GM21447 (cell line): ENCODE measurements at regions not wholly inside any gene's neighbourhood (a gene's known extent, or its start where the extent isn't known, plus 50 kb on each side); places are given as distances from the start of the nearest gene placed in this dataset.
"Not testable (repeated sequence)": the region's sequence is repeated elsewhere in the genome, so short reads cannot be mapped to it uniquely, and the experiment has no call there.

Experiments used
- ATAC-seq: cut with Tn5 transposase; IDR thresholded peaks from one replicate; pipeline ENCODE4 v1.9.1; 2021; ENCODE audit not compliant: unreplicated experiment

DNA sequence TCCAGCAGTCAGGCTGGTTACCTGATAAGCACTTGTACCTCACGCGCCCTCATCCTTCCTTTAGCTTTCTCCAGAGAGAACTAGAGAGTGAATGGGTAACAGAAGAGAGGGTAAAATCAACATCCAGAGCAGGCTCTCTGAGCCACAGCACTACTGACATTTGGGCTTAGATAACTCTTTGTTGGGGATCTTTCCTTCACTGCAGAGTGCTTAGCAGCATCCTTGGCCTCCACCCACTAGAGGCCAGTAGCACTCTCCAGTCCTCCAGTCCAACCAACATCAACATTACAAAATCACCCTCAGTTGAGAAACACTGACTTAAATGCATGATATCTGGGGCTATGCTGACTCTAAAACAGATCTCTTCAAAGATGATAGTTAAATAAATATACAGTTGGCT lies 220.7 kb downstream of the TACR3 start:
- no peak for ATAC-seq

DNA sequence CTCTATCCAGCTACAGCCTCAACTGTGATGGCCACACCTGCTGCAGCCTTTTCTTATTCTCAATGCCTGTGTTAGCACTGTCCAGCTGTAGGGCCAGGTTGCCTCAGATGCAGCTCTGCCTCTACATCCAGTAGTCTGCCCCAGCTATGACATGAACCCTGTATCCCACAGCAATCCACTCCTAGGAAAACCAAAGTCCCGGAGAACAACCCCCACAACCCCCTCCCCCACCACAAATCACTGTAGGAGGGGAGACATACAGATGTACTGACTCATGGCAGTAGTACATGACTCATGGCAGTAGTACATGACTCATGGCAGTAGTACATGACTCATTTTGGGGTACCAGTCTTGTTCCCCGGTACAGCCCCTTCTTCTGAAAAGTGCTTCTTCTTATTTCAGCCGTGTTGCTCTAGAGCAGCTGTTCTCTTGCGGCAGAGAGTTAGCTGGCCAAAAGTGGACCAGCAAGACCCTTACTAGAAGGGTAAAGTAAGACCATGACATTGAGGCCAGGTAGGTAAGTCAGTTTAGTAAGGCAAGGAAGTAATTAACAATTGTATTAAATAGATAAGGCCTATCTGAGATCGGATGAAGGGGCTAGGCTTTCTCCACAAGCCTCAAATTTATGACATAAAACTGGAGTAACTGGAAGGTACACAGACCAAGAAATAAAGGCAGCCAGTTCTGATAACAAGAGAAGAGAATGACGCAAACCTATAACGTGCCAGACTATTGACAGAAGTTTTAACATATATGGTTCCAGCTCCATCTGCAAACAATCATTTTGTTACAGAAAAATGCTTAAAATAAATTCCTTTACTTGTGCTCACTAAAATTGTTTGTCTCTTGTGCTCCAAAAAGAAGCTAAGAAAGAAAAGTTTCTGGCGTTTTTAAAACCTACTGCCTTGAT lies 221.4 kb downstream of the TACR3 start:
- peak; percentile 89 for ATAC-seq

DNA sequence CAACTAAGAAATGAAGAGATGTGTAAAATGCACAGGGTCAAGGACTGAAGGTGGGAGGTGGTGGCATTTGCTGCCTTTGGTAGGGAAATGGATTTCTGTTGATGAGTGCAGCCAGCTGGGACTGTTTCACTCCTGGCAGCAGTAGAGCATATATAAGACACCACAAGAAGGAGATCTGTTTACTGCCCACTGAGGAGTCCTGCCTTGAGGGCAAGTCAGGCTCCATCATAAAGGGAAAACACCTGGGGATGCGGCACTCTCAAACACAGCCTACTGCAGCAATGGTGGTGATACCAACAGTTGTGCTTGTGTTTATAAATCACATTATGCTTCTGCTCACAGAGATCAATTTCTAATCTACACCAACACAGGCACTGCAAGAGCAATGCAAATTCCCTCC lies 222.1 kb downstream of the TACR3 start:
- peak; percentile 57 for ATAC-seq

DNA sequence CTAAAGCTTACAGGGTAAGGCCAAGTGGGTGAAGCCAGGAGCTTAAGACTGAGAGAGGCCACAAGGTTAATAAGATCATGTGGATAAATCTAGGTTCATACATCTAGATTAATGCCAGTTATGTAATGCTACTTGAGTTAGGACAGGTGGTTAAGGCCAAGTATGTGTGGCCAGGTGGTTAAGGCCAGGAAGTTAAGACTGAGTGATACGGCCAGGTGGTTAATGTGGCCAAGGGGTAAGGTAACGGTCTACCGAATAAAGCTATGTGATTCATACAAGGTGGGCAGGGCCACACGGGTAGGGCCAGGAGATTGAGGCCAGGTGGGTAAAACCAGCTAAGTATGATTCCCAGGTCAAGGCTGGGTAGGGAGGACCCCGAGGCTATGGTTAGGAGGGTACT lies 223.0 kb downstream of the TACR3 start:
- no peak for ATAC-seq

DNA sequence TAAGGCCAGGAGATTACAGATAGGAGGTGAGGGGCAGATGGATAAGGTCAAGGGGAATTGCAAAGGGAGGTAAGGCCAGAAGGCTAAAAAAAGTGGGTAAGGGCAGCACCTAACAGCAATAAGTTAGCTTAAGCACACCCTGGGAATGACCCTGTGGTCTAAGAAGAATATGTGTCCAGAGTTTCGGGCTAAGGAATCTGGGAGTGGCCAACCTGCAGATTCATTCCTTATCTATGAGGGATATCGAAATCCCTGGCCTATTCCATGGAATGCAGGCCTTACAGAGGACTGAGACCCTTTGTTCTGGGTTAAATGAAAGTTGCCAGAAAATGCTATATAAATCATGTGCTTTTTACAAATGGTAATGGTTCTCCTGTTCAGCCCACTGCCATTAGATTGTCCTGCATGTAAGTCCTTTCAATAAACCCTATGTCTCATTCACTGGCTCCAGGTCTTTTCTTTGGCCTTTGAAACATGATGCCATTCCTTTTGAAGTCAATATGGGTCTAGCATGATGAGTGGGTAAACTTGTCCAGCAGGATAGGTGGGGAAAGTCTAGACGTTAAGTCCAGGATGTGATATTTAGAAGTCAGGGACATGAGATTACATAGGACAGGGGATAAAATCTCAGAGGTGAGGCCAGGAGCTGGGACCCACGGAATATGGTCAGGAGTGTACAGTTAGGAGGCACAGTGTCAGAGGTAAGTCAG lies 226.2 kb downstream of the TACR3 start:
- no peak for ATAC-seq

DNA sequence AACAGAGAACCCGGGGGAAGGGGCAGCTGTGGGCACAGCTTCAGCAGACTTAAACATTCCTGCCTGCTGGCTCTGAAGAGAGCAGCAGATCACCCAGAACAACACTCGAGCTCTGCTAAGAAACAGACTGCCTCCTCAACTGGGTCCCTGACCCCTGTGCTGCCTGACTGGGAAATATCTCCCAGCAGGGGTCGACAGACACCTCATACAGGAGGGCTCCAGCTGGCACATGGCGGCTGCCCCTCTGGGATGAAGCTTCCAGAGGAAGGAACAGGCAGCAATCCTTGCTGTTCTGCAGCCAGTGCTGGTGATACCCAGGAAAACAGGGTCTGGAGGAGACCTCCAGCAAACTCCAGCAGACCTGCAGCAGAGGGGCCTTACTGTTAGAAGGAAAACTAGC lies 234.5 kb downstream of the TACR3 start:
- ATAC-seq: not testable (repeated sequence)

DNA sequence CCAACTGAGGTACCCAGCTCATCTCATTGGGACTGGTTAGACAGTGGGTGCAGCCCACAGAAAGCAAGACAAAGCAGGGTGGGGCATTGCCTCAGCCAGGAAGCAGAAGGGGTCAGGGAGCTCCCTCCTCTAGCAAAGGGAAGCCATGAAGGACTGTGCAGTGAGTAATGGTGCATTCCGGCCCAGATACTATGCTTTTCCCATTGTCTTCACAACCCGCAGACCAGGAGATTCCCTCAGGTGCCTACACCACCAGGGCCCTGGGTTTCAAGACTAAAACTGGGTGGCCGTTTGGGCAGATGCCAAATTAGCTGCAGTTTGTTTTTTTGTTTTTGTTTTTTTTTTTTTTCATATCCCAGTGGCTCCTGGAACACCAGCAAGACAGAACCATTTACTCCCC lies 235.3 kb downstream of the TACR3 start:
- ATAC-seq: no peak

DNA sequence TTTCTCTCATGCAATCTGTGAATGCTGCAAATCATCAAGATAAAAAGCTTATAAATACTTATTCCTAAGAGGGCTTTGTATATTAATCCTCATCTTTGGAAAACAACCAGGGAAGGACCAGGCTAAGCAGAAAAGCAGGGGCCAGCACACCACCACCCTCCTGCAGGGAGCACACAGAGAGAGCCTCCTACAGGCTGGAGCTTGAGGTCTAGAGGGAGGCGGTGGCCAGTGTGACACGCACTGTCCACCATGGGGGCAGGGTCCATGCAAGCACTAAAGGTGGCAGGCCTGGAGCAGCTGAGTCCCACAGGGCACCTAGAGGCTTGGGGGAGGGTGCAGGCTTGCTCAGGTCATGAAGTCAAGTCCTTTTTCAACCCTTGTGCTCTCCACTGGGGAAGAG lies 236.9 kb downstream of the TACR3 start:
- no peak for ATAC-seq

DNA sequence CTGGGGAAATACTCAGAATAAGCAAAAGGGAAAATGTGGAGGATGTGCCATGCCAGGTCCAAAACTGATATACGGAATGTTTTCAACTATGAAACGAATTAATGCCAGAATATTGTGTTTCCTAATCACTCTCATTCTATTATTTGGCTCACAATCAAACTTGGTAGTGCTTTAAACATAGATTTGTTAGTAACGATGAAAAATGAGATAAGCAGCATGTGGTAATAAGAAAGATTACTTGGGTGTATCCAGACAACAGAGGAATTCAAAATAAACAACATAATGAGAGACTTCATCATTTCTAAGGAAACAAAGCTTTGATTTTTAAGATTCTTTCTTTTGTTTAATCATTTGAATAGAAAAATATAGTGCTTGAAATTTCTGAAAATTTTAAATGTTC lies 237.3 kb downstream of the TACR3 start:
- ATAC-seq: no peak

DNA sequence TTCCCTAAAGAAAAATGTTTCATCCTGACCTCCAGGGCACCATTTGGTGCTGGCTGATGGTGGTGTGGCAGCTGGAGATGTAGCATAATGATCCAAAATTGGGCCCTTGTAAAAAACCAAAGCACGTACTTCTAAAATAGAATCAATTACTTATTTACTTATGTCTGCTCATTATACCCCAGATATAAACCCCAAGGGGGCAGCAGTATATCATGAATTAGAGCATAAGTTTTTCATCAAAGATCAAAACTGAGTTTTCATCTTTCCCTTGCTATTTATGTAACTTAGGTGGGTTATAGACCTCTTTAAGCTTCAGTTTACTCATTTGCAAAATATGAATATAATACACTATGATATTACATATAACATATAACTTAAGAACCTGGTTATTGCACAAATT lies 241.1 kb downstream of the TACR3 start:
- no peak for ATAC-seq

DNA sequence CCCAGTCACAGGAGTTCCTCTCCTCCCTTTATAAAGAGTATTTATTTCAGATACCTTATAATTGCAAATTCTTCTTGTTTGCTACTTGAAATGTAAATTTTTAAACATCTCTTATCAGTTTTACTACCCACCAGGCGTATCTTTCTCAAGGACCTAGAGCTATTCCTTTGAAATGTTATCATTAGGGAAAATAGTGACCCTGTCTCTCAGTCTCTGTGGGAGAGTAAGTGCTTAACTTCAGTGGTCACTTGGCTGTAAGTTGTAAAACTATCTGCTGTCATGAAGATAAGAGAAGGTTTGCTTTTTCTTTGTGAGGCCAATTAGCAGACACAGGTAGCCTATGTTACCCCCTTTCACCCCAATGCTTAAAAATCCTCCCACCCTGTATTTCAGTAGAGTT lies 241.6 kb downstream of the TACR3 start:
- no peak for ATAC-seq

DNA sequence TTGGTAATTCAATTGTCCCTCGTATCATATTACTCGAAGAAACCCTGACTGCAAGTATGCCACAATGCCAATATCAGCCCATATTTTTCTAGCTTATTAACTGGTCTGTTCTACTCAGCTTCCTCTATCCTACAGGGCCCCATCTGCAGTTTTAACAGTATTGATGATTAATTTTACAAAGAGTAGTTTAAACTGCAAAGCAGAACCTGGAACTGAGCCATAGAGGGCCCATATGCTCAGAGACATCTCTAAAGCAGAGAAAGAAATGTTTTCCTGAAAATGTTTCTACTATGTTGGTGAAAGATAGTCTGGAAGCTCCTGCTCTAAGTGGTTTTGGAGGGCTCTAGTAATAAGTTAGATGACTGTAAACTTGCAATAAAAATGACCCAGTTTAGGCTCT lies 259.4 kb upstream of the CENPE start:
- no peak for ATAC-seq

DNA sequence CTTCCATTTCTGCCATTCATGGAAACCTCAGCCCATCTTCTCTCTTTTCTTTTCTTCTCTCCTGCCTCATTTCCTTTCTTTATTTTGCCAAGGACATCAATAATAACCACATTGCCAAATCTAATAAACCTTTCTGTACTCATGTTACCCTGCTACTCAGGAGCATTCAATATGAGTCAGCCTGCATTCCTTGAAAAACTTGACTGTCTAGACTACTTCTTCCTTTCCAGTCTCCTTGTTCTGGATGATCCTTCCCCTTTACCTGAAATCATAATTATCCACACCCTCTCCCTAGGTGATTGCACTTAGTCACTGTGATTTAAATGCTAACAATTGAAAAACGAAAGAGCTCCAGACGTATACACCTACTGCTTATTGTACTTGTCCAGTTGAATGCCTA lies 253.2 kb upstream of the CENPE start:
- ATAC-seq: no peak

DNA sequence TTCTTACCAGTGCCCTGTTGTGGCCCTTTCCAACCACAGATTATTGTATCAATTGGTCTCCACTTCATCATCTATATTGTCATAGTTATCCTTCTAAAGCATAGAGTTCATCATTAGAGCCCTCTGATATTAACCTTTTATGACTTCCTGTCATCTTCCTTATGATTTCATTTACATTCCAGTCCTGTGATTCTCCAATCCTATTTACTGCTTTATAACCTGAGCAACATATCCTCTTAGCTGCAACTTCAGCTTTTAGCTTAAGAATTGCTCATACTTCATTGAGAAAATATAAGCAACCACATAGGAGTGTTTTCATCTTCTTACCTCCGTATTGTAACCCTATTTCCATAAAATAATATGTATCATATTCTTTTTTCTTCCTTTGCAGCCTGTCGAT lies 252.6 kb upstream of the CENPE start:
- ATAC-seq: no peak

DNA sequence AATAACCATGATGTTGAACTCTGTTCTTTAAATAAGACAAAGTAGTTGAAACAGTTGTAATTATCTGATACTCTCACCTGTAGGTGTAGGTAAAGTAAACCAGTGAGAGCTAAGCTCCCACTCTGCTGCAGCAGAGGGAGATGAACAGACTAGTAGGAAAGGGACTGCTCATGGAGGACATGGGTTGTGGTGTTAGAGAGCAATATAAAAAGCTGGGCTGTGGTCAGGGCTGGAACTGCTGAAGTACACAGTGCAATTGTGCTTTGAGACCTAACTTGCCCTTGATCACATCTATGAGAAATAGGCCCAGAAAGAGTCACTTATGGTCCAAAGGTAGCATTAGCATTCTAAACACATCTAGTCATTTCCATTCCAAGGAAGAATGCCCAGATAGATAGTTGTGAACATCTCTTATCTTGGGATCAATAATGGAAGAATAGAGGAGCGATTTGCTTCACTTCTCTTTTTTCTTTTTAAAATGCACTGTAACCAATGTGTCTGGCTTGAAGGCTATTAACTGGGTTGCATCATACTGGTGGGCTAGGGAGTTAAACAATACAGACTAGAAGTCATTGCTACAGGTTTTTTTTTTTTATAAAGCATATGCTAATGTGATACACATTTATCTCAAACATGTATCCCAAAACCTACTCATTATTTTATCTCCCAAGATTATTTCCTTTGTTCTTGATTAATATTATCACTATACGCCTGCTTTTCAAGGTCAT lies 251.3 kb upstream of the CENPE start:
- ATAC-seq: no peak

DNA sequence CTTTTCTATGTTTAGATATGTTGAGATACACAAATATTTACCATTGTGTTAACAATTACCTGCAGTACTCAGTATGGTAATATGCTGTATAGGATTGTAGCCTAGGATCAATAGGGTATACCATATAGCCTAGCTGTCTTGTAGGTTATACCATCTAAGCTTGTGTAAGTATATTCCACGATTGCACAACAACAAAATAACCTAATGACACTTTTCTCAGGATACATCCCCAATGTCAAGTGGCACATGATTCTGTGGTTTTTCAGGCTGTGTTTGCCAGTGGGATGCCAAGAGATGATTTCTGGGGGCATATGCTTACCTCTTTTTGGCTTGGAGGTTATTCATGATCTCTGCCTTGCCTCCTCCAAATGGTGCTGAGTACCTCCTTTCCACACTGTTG lies 247.2 kb upstream of the CENPE start:
- no peak for ATAC-seq

DNA sequence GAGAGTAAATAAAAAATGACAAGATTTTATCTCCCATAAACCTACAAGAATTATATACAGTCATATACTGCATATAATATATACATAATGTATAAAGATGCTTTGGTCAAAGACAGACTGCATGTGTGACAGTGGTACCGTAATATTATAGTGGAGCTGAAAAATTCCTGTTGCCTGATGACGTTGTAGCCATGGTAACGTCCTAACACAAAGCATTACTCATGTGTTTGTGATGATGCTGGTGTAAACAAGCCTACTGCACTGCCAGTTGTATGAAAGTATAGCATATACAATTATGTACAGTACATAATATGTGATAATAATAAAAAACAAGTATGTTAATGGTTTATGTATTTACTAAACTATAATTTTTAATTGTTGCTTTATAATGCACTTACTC lies 245.2 kb upstream of the CENPE start:
- no peak for ATAC-seq

DNA sequence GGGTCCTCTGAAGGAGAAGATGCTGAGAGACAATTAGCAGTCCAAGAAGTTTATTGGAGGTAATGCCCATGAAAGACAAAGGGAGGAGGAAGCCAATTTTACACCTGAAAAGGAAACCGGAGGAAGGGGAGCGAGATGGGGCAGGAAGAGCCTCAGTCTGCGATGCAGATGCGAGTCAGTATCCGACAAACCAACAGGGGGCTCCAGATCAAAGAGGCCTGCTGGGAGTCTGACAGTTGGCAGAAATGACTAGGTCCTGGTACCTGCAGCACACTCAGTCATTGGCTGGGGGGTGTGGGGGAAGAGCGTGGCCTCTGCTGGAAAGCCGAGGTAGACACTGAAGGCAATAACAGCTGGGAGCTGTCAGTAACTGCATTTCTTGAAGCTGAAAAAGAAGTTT lies 231.1 kb upstream of the CENPE start:
- ATAC-seq: peak; percentile 94

DNA sequence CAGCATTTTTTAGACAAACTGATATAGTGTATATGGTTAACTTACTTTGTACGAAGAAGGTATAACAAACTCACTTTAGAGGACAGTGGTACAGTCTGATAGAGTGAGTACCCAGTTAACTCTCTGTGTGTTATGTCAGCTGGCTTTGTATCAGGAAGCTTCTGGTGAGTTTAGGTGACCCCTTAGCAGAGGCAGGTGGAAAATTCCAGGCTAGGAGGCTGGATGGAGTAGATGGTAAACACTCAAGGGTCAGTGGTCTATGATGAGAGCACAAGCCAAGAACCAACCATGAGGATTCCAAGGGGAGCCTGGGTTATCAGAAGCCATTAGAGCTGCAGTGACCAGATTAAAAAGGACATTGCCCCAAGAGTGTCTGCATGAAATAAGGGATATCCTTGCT lies 227.3 kb upstream of the CENPE start:
- no peak for ATAC-seq

DNA sequence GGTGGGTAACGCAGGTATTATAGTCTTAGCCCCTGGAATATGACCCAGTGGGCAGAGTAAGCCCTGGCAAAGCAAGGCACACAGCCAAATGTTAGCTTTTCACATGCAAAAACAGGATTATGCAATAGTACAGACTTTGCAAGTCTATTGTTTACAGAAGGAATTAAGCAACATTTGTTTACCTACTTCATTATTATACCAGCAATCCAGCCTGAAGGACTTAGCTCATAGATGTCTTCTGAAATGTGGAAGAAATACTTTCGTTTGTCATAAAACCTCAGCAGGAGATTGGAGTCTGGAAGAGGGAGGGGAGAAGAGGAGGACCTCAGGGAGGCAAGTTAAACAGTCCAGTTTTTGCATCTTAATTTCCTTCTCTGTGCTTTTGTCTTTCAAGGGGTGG lies 226.7 kb upstream of the CENPE start:
- no peak for ATAC-seq

DNA sequence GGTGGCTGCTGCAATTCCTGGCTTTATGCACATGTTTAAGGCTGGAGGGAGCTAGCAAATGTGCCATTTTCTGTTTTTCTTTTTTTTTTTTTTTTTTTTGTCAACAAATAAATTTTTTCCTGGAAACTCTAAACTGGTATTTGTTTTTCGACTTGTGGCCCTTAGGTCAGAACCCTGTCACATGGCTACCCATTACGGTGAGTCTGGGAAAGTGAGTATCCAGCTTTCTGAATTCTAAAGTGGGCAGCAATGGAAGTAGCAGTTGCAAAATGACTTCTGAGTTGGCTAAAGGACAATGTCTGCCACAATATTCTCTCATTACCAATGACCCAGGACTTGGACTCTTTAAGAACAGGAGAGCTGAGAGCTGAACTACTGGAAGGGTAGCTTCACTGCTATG lies 225.1 kb upstream of the CENPE start:
- no peak for ATAC-seq
